Osteoblast (primary cell): ENCODE measurements at regions not wholly inside any gene's neighbourhood (a gene's known extent, or its start where the extent isn't known, plus 50 kb on each side); places are given as distances from the start of the nearest gene placed in this dataset.

Experiments used
- DNase-seq: peaks from one replicate; pipeline ENCODE4 v3.0.0; 2011; ENCODE audit warnings: low spot score, mixed read lengths; ENCODE audit not compliant: insufficient read length; ENCODE audit errors: missing footprints
- H2AFZ ChIP-seq: 2 replicates; pipeline ENCODE4 v1.6.0; 2011; ENCODE audit warnings: mild to moderate bottlenecking, low read length
- H3K27ac ChIP-seq: 2 replicates; pipeline ENCODE4 v1.5.1; 2011; ENCODE audit warnings: mild to moderate bottlenecking, low read depth, low read length, moderate library complexity
- H3K27me3 ChIP-seq: 2 replicates; pipeline ENCODE4 v1.6.0; 2012; ENCODE audit warnings: mild to moderate bottlenecking, control low read depth, inconsistent platforms, low read length, moderate library complexity; ENCODE audit not compliant: insufficient read depth
- H3K36me3 ChIP-seq: 2 replicates; pipeline ENCODE4 v1.5.1; 2011; ENCODE audit warnings: mild to moderate bottlenecking, low read length, control low read depth, moderate library complexity; ENCODE audit not compliant: insufficient read depth
- H3K4me1 ChIP-seq: 2 replicates; pipeline ENCODE4 v1.5.1; 2011; ENCODE audit warnings: mild to moderate bottlenecking, low read length, control low read depth, moderate library complexity; ENCODE audit not compliant: insufficient read depth
- H3K4me2 ChIP-seq: 2 replicates; pipeline ENCODE4 v1.6.0; 2011; ENCODE audit warnings: mild to moderate bottlenecking, low read length; ENCODE audit not compliant: insufficient read depth
- H3K4me3 ChIP-seq: fragments of 200-600 bp; sonication (generic); 3 replicates; pipeline ENCODE4 v1.5.1; 2012; ENCODE audit warnings: mild to moderate bottlenecking, low read length, inconsistent platforms; ENCODE audit not compliant: insufficient read depth
- H3K79me2 ChIP-seq: 2 replicates; pipeline ENCODE4 v1.6.0; 2012; ENCODE audit warnings: mild to moderate bottlenecking, low read length, control low read depth, inconsistent platforms; ENCODE audit not compliant: insufficient read depth
- H3K9me3 ChIP-seq: 2 replicates; pipeline ENCODE4 v1.5.1; 2011; ENCODE audit warnings: low read depth, low read length, control low read depth
- H4K20me1 ChIP-seq: 2 replicates; pipeline ENCODE4 v1.6.0; 2012; ENCODE audit warnings: mild to moderate bottlenecking, low read length, control low read depth; ENCODE audit not compliant: insufficient read depth
- CTCF ChIP-seq: IDR thresholded peaks from 2 replicates; pipeline ENCODE4 v1.5.1; 2011; ENCODE audit warnings: mild to moderate bottlenecking, low read depth, low read length, moderate library complexity; ENCODE audit errors: extremely low read depth

DNA sequence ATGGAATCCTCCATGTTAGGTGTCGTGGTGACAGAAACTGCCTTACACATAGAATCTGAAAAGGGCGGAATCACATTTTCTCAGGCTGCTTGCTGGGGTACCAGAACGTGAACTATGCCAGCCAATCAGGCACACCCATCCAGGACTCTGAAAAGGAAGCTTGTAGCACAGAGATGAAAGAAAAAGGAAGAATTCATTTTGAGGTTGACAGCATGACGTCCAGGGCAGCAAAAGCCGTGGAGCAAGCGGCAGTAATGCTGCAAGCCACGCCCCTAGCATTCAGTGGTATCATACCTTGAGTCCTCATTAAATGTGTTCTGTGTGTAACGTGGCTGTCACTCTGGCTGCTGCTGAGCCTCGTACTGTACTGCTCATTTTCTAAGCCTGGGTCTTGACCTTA lies 304.0 kb downstream of the DYSF start:
- H3K4me3 ChIP-seq, result no peak overlapping the region
- DNase-seq, result no peak

DNA sequence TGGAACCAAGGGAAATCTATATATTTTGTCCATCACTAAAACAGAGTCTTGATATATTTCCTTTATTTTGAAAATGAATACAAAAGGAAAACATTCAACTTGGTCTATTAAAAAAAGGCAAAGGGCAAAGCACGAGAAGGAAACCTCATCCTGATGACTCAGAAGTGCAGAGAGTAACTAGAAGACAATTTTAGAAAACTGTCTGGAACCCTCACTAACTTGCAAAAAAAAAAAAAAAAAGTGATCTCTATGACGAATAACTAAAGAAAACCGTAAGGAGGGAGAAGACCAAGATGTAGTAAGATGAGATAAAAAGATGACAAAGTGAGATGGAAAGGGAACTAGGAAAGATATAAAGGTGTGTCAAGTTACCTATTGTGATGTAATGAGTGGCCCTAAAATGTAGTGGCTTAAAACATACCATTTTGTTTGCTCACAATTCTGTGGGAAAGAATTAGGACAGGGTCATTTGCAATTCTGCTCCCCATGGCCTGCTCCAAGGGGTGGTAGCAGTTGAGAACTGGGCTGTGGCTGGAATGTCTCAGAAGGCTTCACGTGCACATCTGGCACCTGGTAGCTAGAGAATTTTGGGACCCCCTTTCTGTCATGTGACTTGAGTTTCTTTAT lies 303.0 kb downstream of the DYSF start:
- Histone ChIP-seq H3K27me3 (no peaks in the 10 kb centered on the region), H3K4me3 (no peak overlapping the region), H3K36me3 (no peaks in the 10 kb centered on the region), H4K20me1 (no peaks in the 10 kb centered on the region), H3K9me3 (no peaks in the 10 kb centered on the region), H3K27ac (peak overlapping the region; percentile 34), H3K79me2 (no peaks in the 10 kb centered on the region), H3K4me1 (peaks cover 21% of the 10 kb centered on the region), H2AFZ (no peak overlapping the region), H3K4me2 (peak overlapping the region; percentile 38)
- TF ChIP-seq CTCF, result no peak
- DNase-seq, result no peak

More for the DNA sequence above, 304.0 kb downstream of the DYSF start:
- Histone ChIP-seq H3K4me1 (peaks cover 21% of the 10 kb centered on the region), H3K79me2 (no peaks in the 10 kb centered on the region), H3K36me3 (no peaks in the 10 kb centered on the region), H2AFZ (no peak overlapping the region), H3K27ac (no peak overlapping the region), H3K4me2 (no peak overlapping the region), H3K27me3 (no peaks in the 10 kb centered on the region), H4K20me1 (no peaks in the 10 kb centered on the region), H3K9me3 (no peaks in the 10 kb centered on the region)
- TF ChIP-seq CTCF, result no peak

GRCh38 chr2:71751590-71751989 lies 298.2 kb downstream of the DYSF start:
- H3K27ac ChIP-seq, result no peak overlapping the region
- no peak overlapping the region for H3K4me2 ChIP-seq
- H3K4me3 ChIP-seq, result no peak overlapping the region
- no peaks in the 10 kb centered on the region for H4K20me1 ChIP-seq
- no peaks in the 10 kb centered on the region for H3K27me3 ChIP-seq
- peaks cover 40% of the 10 kb centered on the region for H3K4me1 ChIP-seq
- H2AFZ ChIP-seq, result no peak overlapping the region
- H3K36me3 ChIP-seq, result no peaks in the 10 kb centered on the region
- no peak for TF ChIP-seq CTCF
- no peak for DNase-seq
- H3K79me2 ChIP-seq, result no peaks in the 10 kb centered on the region
- no peaks in the 10 kb centered on the region for H3K9me3 ChIP-seq

GRCh38 chr2:71749671-71750101 lies 296.3 kb downstream of the DYSF start:
- DNase-seq, result no peak
- H3K79me2 ChIP-seq, result no peaks in the 10 kb centered on the region
- H2AFZ ChIP-seq, result peak overlapping the region; percentile 16
- no peaks in the 10 kb centered on the region for H3K36me3 ChIP-seq
- no peaks in the 10 kb centered on the region for H3K27me3 ChIP-seq
- peaks cover 34% of the 10 kb centered on the region for H3K4me1 ChIP-seq
- H4K20me1 ChIP-seq, result no peaks in the 10 kb centered on the region
- no peak overlapping the region for H3K4me3 ChIP-seq
- no peaks in the 10 kb centered on the region for H3K9me3 ChIP-seq
- H3K4me2 ChIP-seq, result peak overlapping the region; percentile 30
- no peak for TF ChIP-seq CTCF
- H3K27ac ChIP-seq, result no peak overlapping the region
